22Rv1 (cell line): ENCODE measurements at regions not wholly inside any gene's neighbourhood (a gene's known extent, or its start where the extent isn't known, plus 50 kb on each side); places are given as distances from the start of the nearest gene placed in this dataset.
A peak's percentile ranks its signal among the peaks of the same experiment; 100 is the strongest.
"Not testable (repeated sequence)": the region's sequence is repeated elsewhere in the genome, so short reads cannot be mapped to it uniquely, and the experiment has no call there.

Source experiments
- H3K27ac ChIP-seq: fragments of 450-650 bp; 2 replicates; pipeline ENCODE4 v1.5.1; 2017
- CTCF ChIP-seq: fragments of 450-650 bp; IDR thresholded peaks from 2 replicates; pipeline ENCODE4 v1.5.1; 2017; ENCODE audit warnings: mild to moderate bottlenecking
- ZFX ChIP-seq: fragments of 450-650 bp; IDR thresholded peaks from 2 replicates; pipeline ENCODE4 v1.6.1; 2017; ENCODE audit warnings: antibody characterized with exemption, borderline replicate concordance

DNA sequence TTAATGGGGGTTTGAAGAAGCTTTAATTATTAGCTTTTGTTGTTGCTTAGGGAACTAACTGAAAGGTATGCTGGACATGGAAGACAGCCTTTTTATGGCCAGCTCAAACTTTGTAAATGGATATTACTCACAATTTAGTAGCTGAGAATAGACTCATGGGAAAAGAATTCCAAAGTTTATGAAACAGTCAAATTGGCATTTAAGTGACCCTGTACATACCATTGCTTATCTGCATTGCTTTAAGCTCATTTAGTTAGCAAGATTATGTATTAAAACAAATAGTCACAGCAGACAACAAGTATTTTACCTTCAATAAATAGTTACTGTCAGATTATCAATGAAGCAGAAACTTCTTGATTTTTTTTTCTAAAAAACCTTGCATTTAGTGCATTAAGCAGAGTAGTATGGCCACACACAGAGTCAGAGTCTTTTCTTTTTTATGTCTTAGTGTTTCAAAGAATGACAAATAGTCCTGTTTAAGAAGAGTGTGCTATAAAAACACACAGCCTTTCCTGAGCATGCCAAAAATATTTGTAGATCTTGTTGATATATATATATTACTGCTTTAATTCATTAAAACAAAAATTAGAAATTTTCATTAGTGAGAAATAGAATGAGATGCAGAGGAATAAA lies 102.2 kb downstream of the TTC6 start:
- TF ChIP-seq CTCF (no peak), ZFX (no peak)
- 0 out of 2 replicates have a peak overlapping the region, but pooled peaks have one; percentile 1 for H3K27ac ChIP-seq

- H3K27ac ChIP-seq = peak overlapping the region; percentile 4; the same call in 1 of the 2 replicates
- no peak for TF ChIP-seq ZFX
- TF ChIP-seq CTCF = no peak
Observed at GRCh38 chr14:37698840-37699777, 103.7 kb downstream of the TTC6 start.

DNA sequence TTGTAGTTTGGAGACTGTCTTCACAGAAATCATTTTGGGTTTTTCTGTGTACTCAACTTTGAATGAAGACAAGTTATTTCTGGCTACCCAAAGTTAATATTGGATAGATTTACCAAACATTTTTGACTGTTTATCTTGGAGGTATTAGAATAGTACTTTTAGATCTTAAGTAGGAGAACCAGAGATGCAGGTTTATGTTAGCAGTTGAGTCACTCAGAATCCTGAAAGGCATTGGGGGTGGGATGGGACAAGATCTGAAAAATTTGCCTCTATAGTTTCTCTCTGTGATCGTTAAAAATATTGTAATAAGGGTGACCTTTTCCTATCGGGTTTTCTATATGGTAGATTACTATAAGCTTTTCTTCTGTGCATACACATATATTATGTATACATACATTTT lies 112.3 kb downstream of the TTC6 start:
- TF ChIP-seq ZFX = no peak
- TF ChIP-seq CTCF = no peak
- no peak overlapping the region for H3K27ac ChIP-seq

GRCh38 chr14:37708481-37708880 lies 113.1 kb downstream of the TTC6 start:
- peak overlapping the region; percentile 40 for H3K27ac ChIP-seq
- no peak for TF ChIP-seq CTCF
- no peak for TF ChIP-seq ZFX

DNA sequence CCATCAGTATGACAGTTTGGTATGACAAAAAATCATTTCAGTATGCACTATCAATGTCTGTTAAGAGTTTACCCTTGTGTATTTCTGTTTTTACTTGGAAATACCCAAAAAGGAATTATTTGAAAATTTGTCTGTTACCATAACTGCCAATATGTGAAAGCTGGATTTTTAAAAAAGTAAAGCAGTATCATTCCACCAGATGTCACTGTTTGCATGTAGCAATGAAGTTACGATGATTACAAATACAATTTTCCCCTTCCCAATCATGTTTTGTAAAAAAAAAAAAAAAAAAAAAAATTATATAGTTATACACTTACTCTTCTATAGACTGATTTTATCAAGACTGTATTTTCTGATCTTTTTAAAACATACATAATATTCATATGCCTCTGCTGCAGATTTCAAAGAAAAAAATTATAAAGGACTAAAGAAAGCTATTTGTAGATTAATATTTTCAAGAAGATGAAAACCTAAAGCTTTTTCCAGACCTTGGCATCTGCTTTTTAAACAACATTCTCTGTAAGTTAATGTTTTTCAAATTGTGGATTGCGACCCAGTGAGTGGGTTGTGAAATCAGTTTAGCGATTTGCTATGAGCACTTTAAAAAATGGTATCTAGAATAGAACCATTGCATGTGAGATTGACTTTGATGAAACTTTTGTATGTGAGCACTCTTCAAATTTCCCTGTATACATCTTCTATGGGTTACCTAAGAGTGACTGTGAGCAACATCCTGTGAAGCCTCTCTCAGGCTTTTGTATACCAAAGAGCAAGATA lies 114.2 kb downstream of the TTC6 start:
- no peak for TF ChIP-seq ZFX
- TF ChIP-seq CTCF = peak; percentile 75
- H3K27ac ChIP-seq = peak overlapping the region; percentile 40; the same call in 1 of the 2 replicates

- no peak for TF ChIP-seq ZFX
- H3K27ac ChIP-seq = no peak overlapping the region
Observed at GRCh38 chr14:37711356-37711830, 116.0 kb downstream of the TTC6 start.

GRCh38 chr14:37711831-37712475 lies 116.5 kb downstream of the TTC6 start:
- TF ChIP-seq ZFX = no peak
- H3K27ac ChIP-seq = no peak overlapping the region

- not testable (repeated sequence) for H3K27ac ChIP-seq
Observed at GRCh38 chr14:37712476-37712860, 117.0 kb downstream of the TTC6 start.
